Thyroid gland (tissue), 4 donors: ENCODE measurements at regions not wholly inside any gene's neighbourhood (a gene's known extent, or its start where the extent isn't known, plus 50 kb on each side); places are given as distances from the start of the nearest gene placed in this dataset.

Source experiments
- CTCF ChIP-seq, 6 experiments: fragments of 200-600 bp in 3 of 6; fragments of 450-650 bp in 3 of 6; sonication (generic) in 3 of 6; IDR thresholded peaks; one replicate each; pipeline ENCODE4 v1.5.1; 2016 to 2019; ENCODE audit warnings: antibody characterized with exemption in 6 of 6, mild to moderate bottlenecking in 2 of 6, inconsistent platforms in 1 of 6, moderate library complexity in 1 of 6
- POLR2A ChIP-seq, 2 donors: fragments of 450-650 bp; IDR thresholded peaks; one replicate each; pipeline ENCODE4 v1.6.1; 2017; ENCODE audit warnings: antibody characterized with exemption in 2 of 2, mild to moderate bottlenecking in 2 of 2, moderate library complexity in 1 of 2

GRCh38 chr21:18769599-18769998 is 366.0 kb upstream of the TMPRSS15 start:
- no peak for TF ChIP-seq POLR2A (IDR thresholded peaks at IDR 0.05)
- TF ChIP-seq CTCF (IDR thresholded peaks at IDR 0.05): no peak
